T-helper 2 cell treated with Interferon-gamma antibody and Interleukin-4, amounts not matched to agents 5 μg/mL and 100 μg/mL, for 36 hours (primary cell): ENCODE measurements at regions not wholly inside any gene's neighbourhood (a gene's known extent, or its start where the extent isn't known, plus 50 kb on each side); places are given as distances from the start of the nearest gene placed in this dataset.

Source experiments
- DNase-seq: peaks from one replicate; pipeline ENCODE4 v3.0.0; 2021; ENCODE audit warnings: low spot score
- H3K27ac Mint-ChIP-seq: one replicate; pipeline ENCODE4 v1.8.0; 2021; ENCODE audit warnings: mild to moderate bottlenecking, mixed read lengths
- H3K27me3 Mint-ChIP-seq: one replicate; pipeline ENCODE4 v1.8.0; 2021; ENCODE audit warnings: low read depth, mixed read lengths
- H3K36me3 Mint-ChIP-seq: one replicate; pipeline ENCODE4 v1.8.0; 2021; ENCODE audit warnings: low read depth, mixed read lengths
- H3K4me1 Mint-ChIP-seq: one replicate; pipeline ENCODE4 v1.8.0; 2021; ENCODE audit warnings: low read depth, mixed read lengths
- H3K4me3 Mint-ChIP-seq: one replicate; pipeline ENCODE4 v1.8.0; 2022; ENCODE audit warnings: mild to moderate bottlenecking, moderate library complexity, mixed read lengths
- H3K9me3 Mint-ChIP-seq: one replicate; pipeline ENCODE4 v1.8.0; 2021; ENCODE audit warnings: mixed read lengths

DNA sequence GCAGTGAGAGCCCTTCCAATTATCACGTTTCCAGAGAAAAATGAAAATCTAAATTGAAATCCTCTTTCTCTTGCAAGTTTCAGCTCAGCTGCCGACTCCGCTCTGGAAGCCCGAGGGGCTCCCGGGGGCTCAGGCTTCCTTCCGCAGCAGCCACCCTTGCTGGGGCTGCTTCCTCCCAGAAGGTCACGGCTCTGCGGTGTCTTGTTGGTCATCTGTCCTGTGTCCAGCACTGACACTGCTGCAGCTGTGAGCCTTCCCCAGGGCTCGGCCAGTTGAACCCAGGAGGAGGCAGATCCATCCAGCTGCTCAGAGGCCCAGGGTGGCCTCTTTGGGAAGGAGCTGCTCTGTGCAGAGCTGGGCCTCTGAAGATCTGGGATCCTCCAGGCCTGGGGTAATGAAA is 1337.2 kb downstream of the TBC1D22A start:
- no peak for DNase-seq
- H3K4me3 Mint-ChIP-seq, result no peak overlapping the region
- no peak overlapping the region for H3K27ac Mint-ChIP-seq
- H3K36me3 Mint-ChIP-seq, result peaks cover 5% of the 10 kb centered on the region
- peaks cover 30% of the 10 kb centered on the region for H3K27me3 Mint-ChIP-seq
- H3K4me1 Mint-ChIP-seq, result peaks cover 38% of the 10 kb centered on the region
- H3K9me3 Mint-ChIP-seq, result peaks cover 3% of the 10 kb centered on the region

DNA sequence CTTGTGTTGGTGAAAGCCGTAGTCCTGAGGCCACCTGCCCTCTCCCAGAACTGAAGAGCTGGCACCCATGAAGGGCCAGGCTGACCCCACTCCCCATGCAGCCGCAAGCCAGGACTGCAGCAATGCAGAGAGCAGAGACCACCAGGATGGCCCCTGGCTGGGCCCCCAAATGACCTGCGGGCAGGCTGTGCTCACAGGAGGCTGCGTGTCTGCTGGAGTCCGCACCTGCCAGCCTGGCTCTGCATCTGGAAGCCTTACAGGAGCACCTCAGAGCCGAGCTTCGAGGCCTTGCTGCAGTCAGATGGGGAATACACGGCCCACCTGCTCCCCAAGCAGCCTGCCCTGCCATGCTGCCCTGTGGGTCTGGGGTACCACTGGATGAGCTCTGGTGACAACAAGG is 1336.8 kb downstream of the TBC1D22A start:
- Mint-ChIP-seq H3K4me3 (no peak overlapping the region), H3K27me3 (peaks cover 27% of the 10 kb centered on the region), H3K27ac (no peak overlapping the region)

DNA sequence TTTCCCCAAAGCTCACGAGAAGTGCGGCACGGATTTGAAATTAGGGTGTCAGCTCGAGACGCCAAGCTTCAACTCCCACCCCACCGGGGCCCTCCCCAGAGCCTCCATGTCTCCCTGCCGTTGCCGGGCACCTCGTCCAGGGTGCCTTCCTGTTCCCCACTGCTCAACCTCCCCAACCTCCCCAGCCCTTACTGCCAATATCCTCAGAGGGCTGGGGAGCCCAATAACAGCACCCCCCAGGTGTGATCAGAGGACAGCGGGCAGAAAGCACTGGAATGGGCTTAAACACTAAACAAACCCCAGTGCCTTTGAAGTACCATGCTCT is 1336.4 kb downstream of the TBC1D22A start:
- Mint-ChIP-seq H3K4me1 (peaks cover 38% of the 10 kb centered on the region), H3K4me3 (peak overlapping the region; percentile 64), H3K27ac (peak overlapping the region; percentile 85), H3K9me3 (peaks cover 3% of the 10 kb centered on the region), H3K36me3 (peaks cover 5% of the 10 kb centered on the region), H3K27me3 (peaks cover 29% of the 10 kb centered on the region)
- DNase-seq, result no peak

More for the DNA sequence above, 1336.8 kb downstream of the TBC1D22A start:
- Mint-ChIP-seq H3K4me1 (peaks cover 38% of the 10 kb centered on the region), H3K9me3 (peaks cover 3% of the 10 kb centered on the region), H3K36me3 (peaks cover 5% of the 10 kb centered on the region)
- no peak for DNase-seq

DNA sequence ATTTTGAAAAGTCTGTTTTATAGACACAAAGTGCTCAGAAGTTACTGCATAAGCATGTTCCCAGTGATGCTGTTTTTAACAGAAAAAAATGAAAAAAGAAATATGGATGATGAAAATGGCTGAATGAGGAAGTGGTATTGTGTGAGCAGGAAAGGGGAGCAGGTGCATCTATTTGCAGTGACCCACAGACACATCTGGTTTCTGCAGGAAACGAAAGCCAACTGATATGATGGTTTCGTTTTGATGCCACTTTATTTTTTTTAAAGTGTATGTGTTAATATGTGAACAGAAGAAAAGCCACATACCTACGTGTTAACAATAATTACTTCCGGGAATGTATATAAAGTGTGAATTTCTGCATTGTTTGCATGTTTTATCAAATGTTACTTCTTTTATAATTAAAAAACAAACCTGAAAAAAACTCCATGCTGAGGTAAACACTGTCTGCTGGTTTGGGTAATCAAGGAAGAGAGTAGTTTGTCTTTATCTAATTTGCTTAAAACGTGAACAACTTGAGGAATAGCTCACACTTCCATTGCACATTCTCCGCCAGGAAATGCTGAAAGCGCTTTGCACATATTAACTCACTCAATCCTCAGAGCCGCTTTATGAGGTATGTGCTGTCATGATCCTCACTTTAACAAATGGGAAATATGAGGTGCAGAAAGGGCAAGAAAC is 1335.9 kb downstream of the TBC1D22A start:
- peaks cover 3% of the 10 kb centered on the region for H3K9me3 Mint-ChIP-seq
- H3K36me3 Mint-ChIP-seq, result peaks cover 5% of the 10 kb centered on the region
- peaks cover 34% of the 10 kb centered on the region for H3K27me3 Mint-ChIP-seq
- peaks cover 38% of the 10 kb centered on the region for H3K4me1 Mint-ChIP-seq
- DNase-seq, result peak; percentile 37
- H3K4me3 Mint-ChIP-seq, result peak overlapping the region; percentile 64
- H3K27ac Mint-ChIP-seq, result peak overlapping the region; percentile 85

DNA sequence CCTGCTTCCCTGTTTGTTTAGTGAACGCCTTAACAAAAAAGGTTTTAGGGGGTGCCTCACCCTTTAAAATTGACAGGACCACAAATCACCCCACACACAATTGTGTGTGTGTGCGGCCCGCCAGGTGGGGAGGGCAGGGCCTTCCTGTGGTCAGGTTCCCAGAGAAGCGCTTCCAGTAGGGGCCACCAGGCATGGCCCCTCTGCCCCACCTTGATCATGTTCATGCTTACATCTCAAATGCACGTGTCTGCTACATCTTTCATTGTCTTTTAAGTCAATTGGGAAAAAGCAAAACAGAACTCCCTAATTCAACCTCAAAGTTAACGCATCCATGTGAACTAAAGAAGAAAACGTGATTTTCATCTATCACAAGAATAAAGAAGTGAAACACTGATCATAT is 1335.3 kb downstream of the TBC1D22A start:
- H3K27ac Mint-ChIP-seq, result peak overlapping the region; percentile 85
- H3K4me3 Mint-ChIP-seq, result peak overlapping the region; percentile 64
- peaks cover 32% of the 10 kb centered on the region for H3K27me3 Mint-ChIP-seq
- peaks cover 3% of the 10 kb centered on the region for H3K9me3 Mint-ChIP-seq
- H3K36me3 Mint-ChIP-seq, result peaks cover 5% of the 10 kb centered on the region
- no peak for DNase-seq
- H3K4me1 Mint-ChIP-seq, result peaks cover 38% of the 10 kb centered on the region

DNA sequence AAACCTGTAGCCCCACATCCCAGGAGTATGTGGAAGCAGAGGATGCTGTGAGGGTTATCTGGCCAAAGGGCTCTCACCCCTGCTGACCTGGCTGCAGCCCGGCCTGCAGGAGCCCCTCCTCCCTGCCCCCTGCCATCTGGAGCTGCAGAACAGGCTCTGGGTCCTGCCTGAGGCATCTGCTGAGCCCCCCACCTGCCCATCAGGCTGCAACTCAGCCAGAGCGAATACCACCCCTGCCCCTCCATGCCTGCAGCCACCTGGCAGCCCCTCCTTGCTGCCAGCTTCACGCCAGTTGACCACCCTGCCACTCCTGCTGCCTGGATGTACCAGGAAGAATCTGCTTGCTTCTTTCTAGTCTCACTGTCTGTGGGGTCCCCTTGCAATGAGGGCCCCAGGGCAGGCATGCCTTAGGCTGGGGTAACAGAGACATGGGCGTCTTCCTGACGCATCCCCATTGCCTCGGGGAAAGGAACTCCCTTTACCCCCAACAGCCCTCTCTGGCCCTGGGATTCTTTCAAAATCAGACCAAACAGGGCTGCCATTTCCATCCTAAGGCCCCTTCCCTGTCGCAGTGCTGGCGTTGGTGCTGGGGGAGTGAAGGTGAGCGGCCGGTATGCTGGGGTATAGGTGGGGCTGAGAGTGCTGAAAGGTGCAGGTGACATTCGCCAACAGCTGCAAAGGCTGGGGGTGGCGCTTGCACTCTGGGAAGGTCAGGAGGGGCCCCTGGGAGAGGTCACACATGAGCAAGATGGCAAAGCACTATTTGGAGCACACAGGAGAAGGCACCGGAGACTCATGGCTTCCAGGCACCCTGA is 1334.6 kb downstream of the TBC1D22A start:
- Mint-ChIP-seq H3K4me3 (peak overlapping the region; percentile 43), H3K27me3 (peaks cover 33% of the 10 kb centered on the region), H3K4me1 (peaks cover 38% of the 10 kb centered on the region)

DNA sequence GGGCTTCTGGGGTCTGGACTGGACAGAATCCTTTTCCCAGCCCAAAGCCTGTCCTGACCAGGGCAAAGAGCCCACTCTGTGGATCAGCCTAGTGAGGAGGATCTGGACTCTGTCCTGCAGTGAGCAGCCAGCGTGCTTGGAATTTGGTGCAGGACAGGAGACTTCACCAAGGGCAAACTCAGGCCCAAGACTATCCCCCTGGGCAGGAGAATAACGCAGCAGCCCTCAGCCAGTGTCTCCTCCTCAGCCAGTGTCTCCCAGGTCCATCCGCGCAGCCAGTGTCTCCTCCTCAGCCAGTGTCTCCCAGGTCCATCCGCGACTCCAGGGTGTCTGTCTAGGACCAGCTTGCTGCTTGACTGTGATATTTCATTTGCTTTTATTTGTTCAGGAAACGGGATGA is 1334.0 kb downstream of the TBC1D22A start:
- DNase-seq, result no peak
- Mint-ChIP-seq H3K36me3 (peaks cover 5% of the 10 kb centered on the region), H3K27ac (no peak overlapping the region), H3K4me1 (peaks cover 38% of the 10 kb centered on the region), H3K9me3 (peaks cover 3% of the 10 kb centered on the region), H3K4me3 (no peak overlapping the region), H3K27me3 (peaks cover 35% of the 10 kb centered on the region)

More for the DNA sequence above, 1334.6 kb downstream of the TBC1D22A start:
- H3K9me3 Mint-ChIP-seq, result peaks cover 3% of the 10 kb centered on the region
- H3K27ac Mint-ChIP-seq, result peak overlapping the region; percentile 69
- H3K36me3 Mint-ChIP-seq, result peaks cover 5% of the 10 kb centered on the region
- DNase-seq, result no peak

DNA sequence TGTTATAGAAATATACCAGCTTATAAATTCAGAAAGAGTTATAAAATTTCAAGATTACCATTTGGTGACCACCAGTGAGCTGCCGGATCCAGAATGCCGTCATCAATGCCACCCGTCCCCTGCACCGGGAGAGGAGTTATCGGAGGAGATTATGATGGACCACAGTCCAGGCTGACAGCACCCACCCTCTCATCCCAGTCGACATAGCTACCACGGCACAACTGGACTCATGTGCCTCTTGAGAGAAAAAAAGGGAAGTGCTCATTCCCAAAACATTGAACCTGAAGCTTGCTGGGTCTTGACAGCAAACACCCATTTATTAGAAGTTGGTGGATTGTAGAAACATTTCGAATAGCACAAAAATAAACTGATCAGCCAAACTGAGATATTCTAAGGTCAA is 1331.5 kb downstream of the TBC1D22A start:
- Mint-ChIP-seq H3K36me3 (peaks cover 2% of the 10 kb centered on the region), H3K27ac (no peak overlapping the region), H3K4me1 (peaks cover 19% of the 10 kb centered on the region), H3K27me3 (peaks cover 44% of the 10 kb centered on the region), H3K9me3 (no peaks in the 10 kb centered on the region), H3K4me3 (no peak overlapping the region)
- DNase-seq, result no peak

DNA sequence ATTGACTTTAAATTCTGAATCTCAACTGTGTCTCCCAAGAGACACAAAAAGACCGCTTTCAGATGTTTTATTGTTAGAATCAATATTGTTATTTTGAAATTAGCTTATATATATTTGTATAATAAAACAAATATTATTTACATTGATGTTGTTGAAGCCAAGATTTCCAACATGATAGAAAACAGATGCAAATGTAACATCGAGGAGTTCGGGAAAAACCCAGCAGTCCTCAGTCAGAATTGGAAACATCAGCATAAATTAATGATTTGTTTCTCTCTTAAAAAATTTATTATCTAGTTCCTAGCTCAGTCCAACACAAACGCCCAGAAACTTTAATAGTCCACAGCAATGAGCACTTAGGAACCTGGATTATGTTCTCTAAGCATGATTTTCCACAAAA is 1330.4 kb downstream of the TBC1D22A start:
- H3K36me3 Mint-ChIP-seq, result no peaks in the 10 kb centered on the region
- no peak for DNase-seq
- no peak overlapping the region for H3K27ac Mint-ChIP-seq
- H3K9me3 Mint-ChIP-seq, result no peaks in the 10 kb centered on the region
- no peak overlapping the region for H3K4me3 Mint-ChIP-seq
- peaks cover 8% of the 10 kb centered on the region for H3K4me1 Mint-ChIP-seq
- peaks cover 44% of the 10 kb centered on the region for H3K27me3 Mint-ChIP-seq

DNA sequence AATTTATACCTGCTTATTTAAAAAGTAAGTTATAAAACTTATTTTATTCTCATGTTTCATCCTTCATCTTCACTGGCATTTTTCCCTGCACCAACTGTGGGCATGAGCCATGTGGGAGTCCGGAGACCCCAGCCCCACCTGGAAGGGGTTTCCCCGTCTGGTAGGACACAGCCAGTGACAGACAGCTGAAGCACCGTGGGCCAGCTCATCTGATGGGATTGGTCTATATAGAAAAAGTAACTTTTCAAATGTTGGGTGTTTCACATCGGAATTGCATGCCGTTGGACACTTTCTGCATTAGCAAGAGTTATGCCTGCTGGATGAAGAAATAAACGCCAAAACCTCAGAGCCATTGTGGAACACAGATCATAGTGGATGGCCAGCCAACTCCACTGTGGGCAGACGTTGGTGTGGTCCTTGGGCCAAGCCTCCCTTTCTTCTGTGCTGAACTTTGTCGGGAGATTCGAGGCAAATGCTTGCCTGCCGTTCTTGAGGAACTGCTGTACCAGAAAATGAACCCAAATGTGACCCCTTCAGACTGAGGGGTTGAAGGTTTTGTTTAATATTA is 1329.3 kb downstream of the TBC1D22A start:
- Mint-ChIP-seq H3K27me3 (peaks cover 45% of the 10 kb centered on the region), H3K27ac (no peak overlapping the region), H3K4me3 (no peak overlapping the region), H3K4me1 (peaks cover 3% of the 10 kb centered on the region), H3K36me3 (no peaks in the 10 kb centered on the region), H3K9me3 (no peaks in the 10 kb centered on the region)
- DNase-seq, result no peak

DNA sequence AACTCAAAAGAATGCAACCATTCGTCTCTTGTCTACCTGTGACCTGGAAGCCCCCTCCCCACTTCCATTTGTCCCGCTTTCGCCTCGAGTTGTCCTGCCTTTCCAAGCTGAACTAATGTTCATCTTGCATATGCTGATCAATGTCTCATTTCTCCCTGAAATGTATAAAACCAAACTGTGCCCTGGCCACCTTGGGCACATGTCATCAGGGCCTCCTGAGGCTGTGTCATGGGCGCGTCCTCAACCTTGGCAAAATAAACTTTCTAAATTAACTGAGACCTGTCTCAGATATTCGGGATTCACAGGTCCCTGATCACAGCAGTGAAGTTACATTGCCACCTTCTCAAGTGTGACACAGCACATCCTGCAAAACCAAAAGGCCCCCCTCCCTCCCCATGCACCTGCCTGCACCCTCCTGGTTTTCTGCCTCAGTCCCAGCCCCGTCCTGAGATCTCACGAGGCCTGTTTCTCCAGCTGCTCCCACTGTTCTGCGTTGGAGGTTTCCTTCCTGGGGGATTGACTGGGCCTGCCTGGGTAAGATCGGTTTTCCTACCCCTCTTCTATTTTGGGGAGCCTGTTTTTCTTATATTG is 1328.7 kb downstream of the TBC1D22A start:
- H3K4me1 Mint-ChIP-seq, result peaks cover 3% of the 10 kb centered on the region
- H3K9me3 Mint-ChIP-seq, result no peaks in the 10 kb centered on the region
- no peak for DNase-seq
- no peak overlapping the region for H3K4me3 Mint-ChIP-seq
- peaks cover 48% of the 10 kb centered on the region for H3K27me3 Mint-ChIP-seq
- no peaks in the 10 kb centered on the region for H3K36me3 Mint-ChIP-seq
- H3K27ac Mint-ChIP-seq, result no peak overlapping the region

DNA sequence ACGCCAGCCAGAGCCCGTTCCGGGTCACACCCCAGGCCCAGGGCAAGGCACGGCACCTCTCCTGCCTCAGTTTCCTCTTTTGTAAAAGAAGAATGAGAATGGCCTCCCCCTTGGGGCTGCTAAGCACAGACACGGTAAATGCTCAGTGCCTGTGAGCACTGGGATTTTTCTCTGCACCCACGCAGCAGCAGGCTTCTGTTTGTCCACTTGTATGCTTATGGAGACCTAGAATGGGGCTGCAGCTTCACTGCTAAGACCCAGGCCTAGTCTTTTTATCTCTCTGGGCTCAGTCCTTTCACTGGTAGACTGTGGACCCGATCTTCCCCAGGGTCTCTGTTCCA is 1327.9 kb downstream of the TBC1D22A start:
- Mint-ChIP-seq H3K4me1 (peaks cover 3% of the 10 kb centered on the region), H3K27me3 (peaks cover 52% of the 10 kb centered on the region), H3K9me3 (no peaks in the 10 kb centered on the region), H3K4me3 (no peak overlapping the region), H3K27ac (no peak overlapping the region), H3K36me3 (no peaks in the 10 kb centered on the region)
- no peak for DNase-seq

DNA sequence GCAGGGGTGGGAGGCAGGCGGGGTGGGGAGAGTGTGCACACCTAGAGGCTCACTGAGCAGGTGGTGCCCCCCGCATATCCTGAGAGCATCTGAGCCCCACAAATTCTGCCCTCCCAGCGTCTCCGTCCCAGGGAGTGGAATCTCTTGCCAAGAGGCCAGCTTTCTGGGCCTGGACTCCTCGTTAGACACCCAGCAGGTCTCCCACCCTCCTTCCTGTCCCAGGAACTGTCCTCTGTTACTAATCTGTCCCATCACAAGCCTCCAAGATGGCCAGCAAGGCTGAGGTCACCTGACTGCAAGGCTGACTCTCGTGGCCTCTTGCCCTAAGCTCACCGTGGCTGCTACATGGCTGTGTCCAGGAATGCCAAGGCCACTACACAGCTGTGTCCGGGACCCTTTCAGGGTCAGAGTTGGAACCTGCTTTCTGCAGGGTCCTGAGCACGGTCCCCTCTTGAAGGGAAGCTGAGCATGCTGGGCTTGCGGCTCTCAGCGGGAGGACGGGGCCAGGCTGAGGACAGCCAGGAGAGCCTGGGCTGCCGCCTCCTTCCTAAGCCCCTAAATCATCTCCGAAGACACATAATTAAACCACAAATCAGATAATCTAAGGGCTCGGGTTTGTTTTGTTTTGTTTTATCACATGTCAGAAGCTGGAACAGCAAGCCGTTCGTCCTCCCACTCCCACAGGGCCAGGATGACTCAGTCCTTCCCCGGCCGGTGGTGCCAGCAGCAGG is 1327.3 kb downstream of the TBC1D22A start:
- Mint-ChIP-seq H3K27me3 (peaks cover 48% of the 10 kb centered on the region), H3K4me3 (no peak overlapping the region)

More for the DNA sequence above, 1327.3 kb downstream of the TBC1D22A start:
- peak; percentile 18 for DNase-seq
- Mint-ChIP-seq H3K27ac (no peak overlapping the region), H3K36me3 (no peaks in the 10 kb centered on the region), H3K4me1 (peaks cover 3% of the 10 kb centered on the region), H3K9me3 (no peaks in the 10 kb centered on the region)
